ENCODE measurements at regions not wholly inside any gene's neighbourhood (a gene's known extent, or its start where the extent isn't known, plus 50 kb on each side); places are given as distances from the start of the nearest gene placed in this dataset.

- DNase-seq: no peak
Measured at GRCh38 chr21:20728691-20729090, 269.5 kb upstream of the NCAM2 start.

GRCh38 chr21:20729376-20729775, 268.8 kb upstream of the NCAM2 start:
- DNase-seq: no peak

- no peak for DNase-seq
Measured at GRCh38 chr21:20730441-20730840, 267.8 kb upstream of the NCAM2 start.

- DNase-seq: no peak
Measured at GRCh38 chr21:20735257-20735656, 263.0 kb upstream of the NCAM2 start.

GRCh38 chr21:20737227-20737913, 260.8 kb upstream of the NCAM2 start:
- DNase-seq: no peak

- DNase-seq: no peak
Measured at GRCh38 chr21:20739421-20739820, 258.8 kb upstream of the NCAM2 start.

GRCh38 chr21:20741445-20741844, 256.8 kb upstream of the NCAM2 start:
- no peak for DNase-seq

GRCh38 chr21:20760221-20760620, 238.0 kb upstream of the NCAM2 start:
- no peak for DNase-seq

- no peak for DNase-seq
Measured at GRCh38 chr21:20774737-20775136, 223.5 kb upstream of the NCAM2 start.

GRCh38 chr21:20779321-20779720, 218.9 kb upstream of the NCAM2 start:
- no peak for DNase-seq

GRCh38 chr21:20783611-20784010, 214.6 kb upstream of the NCAM2 start:
- DNase-seq: no peak

- DNase-seq: no peak
Measured at GRCh38 chr21:20789729-20790500, 208.3 kb upstream of the NCAM2 start.

GRCh38 chr21:20800106-20800505, 198.1 kb upstream of the NCAM2 start:
- no peak for DNase-seq

- no peak for DNase-seq
Measured at GRCh38 chr21:20802201-20802600, 196.0 kb upstream of the NCAM2 start.

- DNase-seq: no peak
Measured at GRCh38 chr21:20802631-20803260, 195.5 kb upstream of the NCAM2 start.

GRCh38 chr21:20811702-20812101, 186.5 kb upstream of the NCAM2 start:
- DNase-seq: no peak

GRCh38 chr21:20814090-20814489, 184.1 kb upstream of the NCAM2 start:
- DNase-seq: no peak

GRCh38 chr21:20822666-20823065, 175.5 kb upstream of the NCAM2 start:
- DNase-seq: no peak

- DNase-seq: no peak
Measured at GRCh38 chr21:20852866-20853265, 145.3 kb upstream of the NCAM2 start.

GRCh38 chr21:20856926-20857325, 141.3 kb upstream of the NCAM2 start:
- no peak for DNase-seq

GRCh38 chr21:20874202-20874601, 124.0 kb upstream of the NCAM2 start:
- no peak for DNase-seq

GRCh38 chr21:20875742-20876141, 122.5 kb upstream of the NCAM2 start:
- DNase-seq: no peak

- DNase-seq: no peak
Measured at GRCh38 chr21:20877976-20878375, 120.2 kb upstream of the NCAM2 start.
